ENCODE measurements at regions not wholly inside any gene's neighbourhood (a gene's known extent, or its start where the extent isn't known, plus 50 kb on each side); places are given as distances from the start of the nearest gene placed in this dataset.
"Not testable (repeated sequence)": the region's sequence is repeated elsewhere in the genome, so short reads cannot be mapped to it uniquely, and the experiment has no call there.

DNA sequence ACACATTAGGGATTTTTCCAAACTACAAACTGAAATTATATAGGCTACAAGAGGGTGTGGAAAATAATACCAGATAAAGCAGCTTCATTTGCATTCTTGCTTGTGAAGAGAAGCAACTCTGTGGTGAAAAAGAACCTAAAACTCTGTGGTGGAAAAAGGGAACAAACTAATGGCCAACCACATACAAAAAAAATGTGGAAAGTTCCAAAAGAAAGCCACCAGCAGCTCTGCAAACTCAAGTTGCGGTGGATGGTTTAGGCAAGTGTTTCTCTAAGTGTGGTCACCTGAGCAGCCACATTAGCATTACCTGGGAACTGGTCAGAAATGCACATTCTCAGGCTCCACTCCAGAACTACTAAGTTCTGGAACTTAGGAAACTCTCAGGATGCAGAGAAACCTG is 586.4 kb downstream of the ACTL7B start:
- no peaks in the 10 kb centered on the region for H3K9me3 ChIP-seq (replicated peaks)
- H3K4me1 ChIP-seq (replicated peaks), result peaks cover 26% of the 10 kb centered on the region
- no peak for DNase-seq (ENCODE audit: low read depth in 1 of 2, low spot score in 2 of 2)
- H3K27me3 ChIP-seq (replicated peaks), result no peaks in the 10 kb centered on the region
- H3K36me3 ChIP-seq, result no peaks in the 10 kb centered on the region
- H3K4me3 ChIP-seq, result no peak overlapping the region
- H3K27ac ChIP-seq, result no peak overlapping the region

DNA sequence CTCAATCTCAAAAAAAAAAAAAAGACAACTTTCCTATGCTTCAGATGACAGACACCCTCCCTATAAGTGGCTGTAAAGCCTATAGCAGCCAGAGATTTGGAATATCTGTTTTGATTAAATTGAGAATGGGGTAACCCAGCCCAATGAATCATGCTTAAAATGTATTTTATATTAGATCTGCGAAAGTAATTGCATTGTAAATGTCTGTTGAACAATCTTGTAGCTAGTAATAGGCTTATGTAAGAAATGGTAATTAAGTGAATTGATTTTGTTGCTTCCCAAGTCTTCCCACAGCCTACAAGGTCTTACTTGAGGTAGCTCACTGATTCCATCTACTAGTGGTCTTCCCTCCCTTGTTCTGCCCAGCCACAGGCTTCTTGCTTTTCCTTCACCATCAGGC is 590.7 kb downstream of the ACTL7B start:
- Histone ChIP-seq H3K4me1 (replicated peaks) (peaks cover 3% of the 10 kb centered on the region), H3K36me3 (no peaks in the 10 kb centered on the region), H3K27me3 (replicated peaks) (no peaks in the 10 kb centered on the region), H3K4me3 (no peak overlapping the region), H3K9me3 (replicated peaks) (no peaks in the 10 kb centered on the region), H3K27ac (no peak overlapping the region)
- DNase-seq (ENCODE audit: low read depth in 1 of 2, low spot score in 2 of 2), result no peak

DNA sequence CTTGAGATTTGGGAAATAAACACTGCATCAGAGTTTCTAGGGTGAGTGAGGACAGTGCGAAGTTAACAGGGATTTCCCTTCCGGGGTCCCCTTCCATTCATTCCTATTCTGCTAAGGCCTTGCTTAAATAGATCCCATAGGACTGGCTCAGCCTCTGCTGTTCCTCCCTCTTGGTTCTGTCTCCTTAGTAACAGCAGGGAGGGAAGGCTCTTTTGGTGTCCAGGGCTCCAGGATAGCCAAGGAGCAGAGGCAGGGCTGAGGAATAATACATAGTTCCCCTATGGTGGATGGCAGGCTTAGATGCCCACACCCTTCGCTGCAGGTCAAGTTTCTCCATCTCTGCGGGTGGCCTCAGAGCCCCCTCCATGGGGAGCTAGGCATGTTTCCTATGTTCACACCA is 591.7 kb downstream of the ACTL7B start:
- Histone ChIP-seq H3K9me3 (replicated peaks) (no peaks in the 10 kb centered on the region), H3K36me3 (no peaks in the 10 kb centered on the region), H3K27ac (no peak overlapping the region), H3K4me3 (no peak overlapping the region), H3K27me3 (replicated peaks) (no peaks in the 10 kb centered on the region), H3K4me1 (replicated peaks) (no peaks in the 10 kb centered on the region)
- no peak for DNase-seq (ENCODE audit: low read depth in 1 of 2, low spot score in 2 of 2)

DNA sequence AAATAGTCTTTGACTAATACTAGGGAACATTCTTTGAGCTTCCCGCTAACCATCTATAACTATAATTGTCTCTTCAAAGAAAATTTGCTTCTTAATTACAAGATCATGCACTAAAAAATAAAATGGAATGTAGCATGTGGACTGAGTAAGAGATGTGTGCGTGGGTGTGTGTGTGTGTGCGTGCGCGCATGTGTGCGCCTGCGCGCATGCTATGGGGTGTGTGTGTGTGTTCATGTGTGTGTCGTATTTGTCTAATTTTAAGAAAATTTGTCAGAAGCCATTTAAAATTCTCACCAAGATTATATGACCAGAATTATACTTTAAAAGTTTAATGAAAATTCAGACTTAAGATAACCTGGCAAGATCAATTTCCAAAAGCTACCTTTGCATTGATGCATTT is 593.0 kb downstream of the ACTL7B start:
- Histone ChIP-seq H3K4me3 (no peak overlapping the region), H3K9me3 (replicated peaks) (no peaks in the 10 kb centered on the region), H3K4me1 (replicated peaks) (no peaks in the 10 kb centered on the region), H3K36me3 (no peaks in the 10 kb centered on the region), H3K27me3 (replicated peaks) (no peaks in the 10 kb centered on the region), H3K27ac (no peak overlapping the region)
- DNase-seq (ENCODE audit: low read depth in 1 of 2, low spot score in 2 of 2), result no peak

- Histone ChIP-seq H3K36me3 (no peaks in the 10 kb centered on the region), H3K27ac (no peak overlapping the region), H3K4me1 (replicated peaks) (no peaks in the 10 kb centered on the region), H3K4me3 (no peak overlapping the region), H3K27me3 (replicated peaks) (no peaks in the 10 kb centered on the region), H3K9me3 (replicated peaks) (no peaks in the 10 kb centered on the region)
- no peak for DNase-seq (ENCODE audit: low read depth in 1 of 2, low spot score in 2 of 2)
Measured at GRCh38 chr9:108259917-108260675, 595.7 kb downstream of the ACTL7B start.

- H3K27ac ChIP-seq, result no peak overlapping the region
- H3K4me3 ChIP-seq, result no peak overlapping the region
- H3K9me3 ChIP-seq (replicated peaks), result no peaks in the 10 kb centered on the region
- no peaks in the 10 kb centered on the region for H3K36me3 ChIP-seq
- DNase-seq (ENCODE audit: low read depth in 1 of 2, low spot score in 2 of 2), result no peak
- H3K27me3 ChIP-seq (replicated peaks), result no peaks in the 10 kb centered on the region
- H3K4me1 ChIP-seq (replicated peaks), result no peaks in the 10 kb centered on the region
Measured at GRCh38 chr9:108258640-108259039, 597.1 kb downstream of the ACTL7B start.

DNA sequence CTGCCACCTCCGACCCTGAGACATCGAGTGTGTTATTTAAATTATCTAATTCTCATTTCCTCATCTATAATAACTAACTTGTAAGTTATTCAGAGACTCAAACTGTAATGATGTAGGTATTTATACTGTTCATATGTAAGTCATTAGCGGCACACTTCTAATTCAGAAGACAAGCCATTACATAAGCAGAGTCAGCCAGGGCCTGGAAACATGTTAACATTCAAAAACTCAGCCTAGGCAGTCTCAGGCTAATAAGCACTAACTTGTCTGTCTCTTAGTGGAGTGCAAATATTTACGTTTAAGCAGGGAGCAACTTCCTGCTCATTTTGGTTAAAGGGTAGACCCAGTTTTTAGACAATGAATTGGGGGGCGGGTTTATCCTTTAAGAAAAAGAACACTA is 598.4 kb downstream of the ACTL7B start:
- Histone ChIP-seq H3K4me3 (no peak overlapping the region), H3K9me3 (replicated peaks) (no peaks in the 10 kb centered on the region), H3K27ac (no peak overlapping the region), H3K27me3 (replicated peaks) (no peaks in the 10 kb centered on the region), H3K36me3 (no peaks in the 10 kb centered on the region), H3K4me1 (replicated peaks) (no peaks in the 10 kb centered on the region)
- DNase-seq (ENCODE audit: low read depth in 1 of 2, low spot score in 2 of 2), result no peak

- Histone ChIP-seq H3K4me1 (replicated peaks) (no peaks in the 10 kb centered on the region), H3K27me3 (replicated peaks) (no peaks in the 10 kb centered on the region), H3K27ac (no peak overlapping the region), H3K9me3 (replicated peaks) (no peaks in the 10 kb centered on the region), H3K4me3 (no peak overlapping the region), H3K36me3 (no peaks in the 10 kb centered on the region)
- DNase-seq (ENCODE audit: low read depth in 1 of 2, low spot score in 2 of 2), result no peak
Measured at GRCh38 chr9:108254236-108254635, 601.5 kb downstream of the ACTL7B start.

DNA sequence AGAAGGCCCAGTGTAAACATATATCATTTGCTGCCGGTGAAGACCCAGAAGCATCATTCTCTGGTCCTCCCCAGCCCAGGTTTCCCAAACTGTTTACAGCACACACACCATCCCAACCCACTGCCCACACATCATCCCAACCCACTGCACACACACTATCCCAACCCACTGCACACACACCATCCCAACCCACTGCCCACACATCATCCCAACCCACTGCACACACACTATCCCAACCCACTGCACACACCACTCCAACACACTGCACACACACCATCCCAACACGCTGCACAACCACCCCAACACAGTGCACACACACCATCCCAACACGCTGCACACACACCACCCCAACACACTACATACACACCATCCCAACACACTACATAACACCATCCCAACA is 608.4 kb downstream of the ACTL7B start:
- H3K27me3 ChIP-seq (replicated peaks); H3K27ac ChIP-seq; H3K4me1 ChIP-seq (replicated peaks): not testable (repeated sequence)

DNA sequence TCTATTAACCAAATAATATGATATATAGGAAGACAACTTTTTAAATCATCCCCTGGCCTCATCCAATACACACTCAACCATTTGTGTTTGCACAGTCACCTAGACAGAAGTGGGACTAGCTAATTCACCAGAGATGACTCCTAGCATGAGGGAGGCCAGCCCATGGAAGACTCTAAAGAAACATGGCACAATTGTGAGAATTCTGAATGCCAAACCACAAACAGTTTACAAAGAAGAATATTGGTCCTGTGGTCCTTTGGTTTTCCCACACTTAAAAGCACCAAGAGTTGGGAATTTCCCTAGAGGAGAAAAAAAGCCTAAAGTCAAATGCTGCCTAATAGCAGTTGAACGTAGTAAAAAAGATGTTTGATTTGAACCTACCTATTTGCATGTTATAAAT is 609.9 kb downstream of the ACTL7B start:
- Histone ChIP-seq H3K27ac (no peak overlapping the region), H3K27me3 (replicated peaks) (no peaks in the 10 kb centered on the region), H3K4me1 (replicated peaks) (no peaks in the 10 kb centered on the region), H3K9me3 (replicated peaks) (no peaks in the 10 kb centered on the region), H3K36me3 (no peaks in the 10 kb centered on the region), H3K4me3 (no peak overlapping the region)
- no peak for DNase-seq (ENCODE audit: low read depth in 1 of 2, low spot score in 2 of 2)

More for the DNA sequence above, 608.4 kb downstream of the ACTL7B start:
- H3K36me3 ChIP-seq; H3K4me3 ChIP-seq; DNase-seq (ENCODE audit: low read depth in 1 of 2, low spot score in 2 of 2); H3K9me3 ChIP-seq (replicated peaks): not testable (repeated sequence)

DNA sequence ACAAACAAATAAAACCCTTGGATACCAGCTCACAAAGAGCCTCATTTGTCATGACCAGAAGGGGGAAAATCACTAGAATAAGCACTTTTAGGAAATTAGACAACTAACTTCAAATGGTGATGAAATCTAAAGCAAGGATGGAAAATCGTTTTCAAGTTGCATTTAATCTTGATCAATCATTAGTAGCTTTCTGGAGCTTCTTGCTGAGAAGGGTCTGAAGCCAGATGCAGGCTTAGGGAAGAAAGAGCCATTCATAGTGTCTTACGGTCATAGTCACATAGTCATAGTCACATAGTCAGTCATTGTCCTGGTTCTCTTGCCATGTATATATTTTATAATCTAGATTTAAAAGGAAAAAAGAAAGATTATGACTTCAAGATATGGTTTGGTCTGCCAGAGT is 610.5 kb downstream of the ACTL7B start:
- Histone ChIP-seq H3K36me3 (no peaks in the 10 kb centered on the region), H3K4me1 (replicated peaks) (no peaks in the 10 kb centered on the region), H3K27me3 (replicated peaks) (no peaks in the 10 kb centered on the region), H3K4me3 (no peak overlapping the region), H3K9me3 (replicated peaks) (no peaks in the 10 kb centered on the region), H3K27ac (no peak overlapping the region)
- no peak for DNase-seq (ENCODE audit: low read depth in 1 of 2, low spot score in 2 of 2)

DNA sequence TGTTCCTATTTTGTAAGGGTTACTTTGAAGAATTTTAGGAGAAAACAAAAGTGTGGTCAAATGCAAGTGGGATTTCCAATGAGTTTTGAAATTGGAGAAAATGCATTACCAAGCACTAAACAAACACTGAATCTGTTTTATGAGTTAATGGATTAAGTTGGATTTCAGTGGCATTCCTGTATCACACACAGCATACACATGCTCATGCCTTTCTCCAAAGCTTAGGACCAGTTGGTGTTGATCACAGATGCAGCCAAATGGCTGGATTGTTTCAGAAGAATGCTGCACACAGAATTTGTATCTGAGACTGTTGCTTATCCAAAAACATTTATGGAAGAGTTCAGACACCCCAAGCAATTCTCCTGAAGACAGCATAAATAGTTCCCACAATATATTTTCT is 611.1 kb downstream of the ACTL7B start:
- Histone ChIP-seq H3K9me3 (replicated peaks) (no peaks in the 10 kb centered on the region), H3K36me3 (no peaks in the 10 kb centered on the region), H3K4me1 (replicated peaks) (no peaks in the 10 kb centered on the region), H3K27me3 (replicated peaks) (no peaks in the 10 kb centered on the region), H3K4me3 (no peak overlapping the region), H3K27ac (no peak overlapping the region)
- no peak for DNase-seq (ENCODE audit: low read depth in 1 of 2, low spot score in 2 of 2)

- Histone ChIP-seq H3K27me3 (replicated peaks) (no peaks in the 10 kb centered on the region), H3K4me1 (replicated peaks) (no peaks in the 10 kb centered on the region), H3K36me3 (no peaks in the 10 kb centered on the region), H3K4me3 (no peak overlapping the region), H3K27ac (no peak overlapping the region), H3K9me3 (replicated peaks) (no peaks in the 10 kb centered on the region)
- no peak for DNase-seq (ENCODE audit: low read depth in 1 of 2, low spot score in 2 of 2)
Measured at GRCh38 chr9:108241384-108242073, 614.3 kb downstream of the ACTL7B start.

DNA sequence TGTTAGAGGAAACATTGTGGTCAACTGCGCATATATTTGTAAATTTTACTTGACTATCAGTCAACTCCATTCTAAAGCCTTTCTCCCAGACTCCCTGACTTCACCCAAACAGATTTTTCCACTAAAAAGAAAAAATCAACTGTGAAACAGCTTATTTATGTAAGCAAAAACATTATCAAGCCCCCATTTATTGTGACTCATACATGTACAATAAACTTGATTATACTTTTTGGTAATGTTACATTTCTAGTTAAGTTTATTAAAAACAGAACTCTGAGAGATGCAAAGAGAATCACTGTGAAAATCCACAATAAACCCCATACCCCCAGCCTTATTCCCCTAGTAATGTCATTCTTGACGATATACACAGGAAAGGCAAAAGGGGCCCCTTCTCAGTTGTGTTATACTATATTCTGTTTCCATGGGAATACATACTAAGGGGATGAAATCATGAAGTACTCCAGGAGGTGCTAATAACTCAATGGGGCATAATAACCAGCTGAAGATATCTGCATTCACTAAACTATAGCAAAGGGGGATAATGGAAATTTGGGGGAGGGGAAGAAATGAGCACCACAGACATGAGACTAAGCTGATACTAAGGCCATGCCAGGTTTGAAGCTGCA is 616.0 kb downstream of the ACTL7B start:
- H3K27me3 ChIP-seq (replicated peaks), result no peaks in the 10 kb centered on the region
- no peaks in the 10 kb centered on the region for H3K36me3 ChIP-seq
- H3K4me1 ChIP-seq (replicated peaks), result no peaks in the 10 kb centered on the region
- H3K27ac ChIP-seq, result no peak overlapping the region
- DNase-seq (ENCODE audit: low read depth in 1 of 2, low spot score in 2 of 2), result no peak
- H3K4me3 ChIP-seq, result no peak overlapping the region
- no peaks in the 10 kb centered on the region for H3K9me3 ChIP-seq (replicated peaks)
